ENCODE measurements at regions not wholly inside any gene's neighbourhood (a gene's known extent, or its start where the extent isn't known, plus 50 kb on each side); places are given as distances from the start of the nearest gene placed in this dataset.
"Not testable (repeated sequence)": the region's sequence is repeated elsewhere in the genome, so short reads cannot be mapped to it uniquely, and the experiment has no call there.

DNA sequence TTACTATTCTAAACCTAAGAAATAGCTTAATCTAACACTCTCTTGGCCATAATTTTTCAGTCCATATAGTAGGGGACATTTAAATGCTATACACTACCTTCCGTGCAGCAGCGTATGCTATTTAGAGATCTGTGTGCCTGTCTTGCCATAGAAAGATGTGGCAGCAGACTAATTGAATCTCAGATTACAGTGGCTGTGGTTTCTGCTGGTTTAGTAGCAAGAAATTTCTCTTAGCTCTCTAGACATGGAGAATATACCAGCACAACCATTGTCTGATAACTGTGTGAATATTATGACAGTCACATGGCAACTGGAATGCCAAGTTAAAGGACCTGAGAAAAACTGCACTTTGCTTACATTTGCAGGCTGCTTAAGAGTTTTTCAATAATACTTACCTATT, 672.4 kb upstream of the MIR17HG start:
- DNase-seq (ENCODE audit: low spot score), result no peak

DNA sequence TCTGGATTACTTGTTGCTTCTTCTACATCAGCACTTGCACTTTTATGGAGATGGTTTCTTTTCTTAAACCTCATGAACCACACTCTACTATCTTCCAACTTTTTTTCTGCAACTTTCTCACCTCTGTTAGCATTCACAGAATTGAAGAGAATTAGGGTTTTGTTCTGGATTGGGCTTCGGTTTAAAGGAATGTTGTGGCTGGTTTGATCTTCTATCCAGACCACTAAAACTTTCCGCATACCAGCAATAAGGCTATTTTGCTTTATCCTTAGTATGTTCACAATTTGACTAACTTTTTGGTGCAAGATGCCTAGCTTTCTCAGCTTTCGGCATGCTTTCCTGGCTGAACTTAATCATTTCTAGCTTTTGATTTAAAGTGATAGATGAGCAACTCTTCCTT, 666.7 kb upstream of the MIR17HG start:
- DNase-seq (ENCODE audit: low spot score), result no peak

DNA sequence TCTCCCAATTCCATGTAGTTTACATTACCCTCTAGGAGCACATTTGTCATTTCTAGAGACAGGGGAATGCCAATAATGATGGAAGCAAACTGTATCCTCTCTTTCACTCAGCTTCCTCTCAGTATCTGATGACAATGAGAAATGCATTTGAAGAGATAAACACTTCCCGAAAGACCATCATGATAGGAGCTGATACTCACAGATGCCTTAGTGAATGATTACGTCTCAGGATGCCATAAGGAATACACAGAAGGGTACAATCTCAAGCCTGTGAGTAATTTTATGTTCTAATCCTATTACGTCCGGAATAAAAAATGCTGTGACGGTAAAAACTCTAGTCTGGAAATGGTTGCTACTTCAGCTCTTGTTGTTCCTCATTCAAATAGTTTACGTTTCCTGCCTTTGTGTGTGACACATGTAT, 663.8 kb upstream of the MIR17HG start:
- DNase-seq (ENCODE audit: low spot score), result no peak

DNA sequence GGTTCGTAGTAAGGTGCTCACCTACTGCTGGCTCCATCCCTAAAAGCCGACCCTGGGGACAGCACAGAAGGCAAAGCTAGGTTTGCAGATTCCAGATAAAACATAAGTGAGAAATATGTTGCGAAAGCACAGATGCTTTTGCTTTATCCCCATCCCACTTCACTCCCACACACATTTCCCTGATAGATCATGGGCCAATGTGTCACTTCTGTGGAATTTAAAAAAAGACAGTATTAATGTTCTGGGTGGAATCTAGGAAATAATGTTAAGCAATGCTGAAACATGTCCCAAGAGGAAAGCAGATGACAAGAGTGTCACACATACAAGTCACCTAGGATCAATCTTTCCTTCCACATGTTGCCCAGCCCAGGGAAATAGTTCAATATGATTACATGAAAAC, 661.0 kb upstream of the MIR17HG start:
- no peak for DNase-seq (ENCODE audit: low spot score)

DNA sequence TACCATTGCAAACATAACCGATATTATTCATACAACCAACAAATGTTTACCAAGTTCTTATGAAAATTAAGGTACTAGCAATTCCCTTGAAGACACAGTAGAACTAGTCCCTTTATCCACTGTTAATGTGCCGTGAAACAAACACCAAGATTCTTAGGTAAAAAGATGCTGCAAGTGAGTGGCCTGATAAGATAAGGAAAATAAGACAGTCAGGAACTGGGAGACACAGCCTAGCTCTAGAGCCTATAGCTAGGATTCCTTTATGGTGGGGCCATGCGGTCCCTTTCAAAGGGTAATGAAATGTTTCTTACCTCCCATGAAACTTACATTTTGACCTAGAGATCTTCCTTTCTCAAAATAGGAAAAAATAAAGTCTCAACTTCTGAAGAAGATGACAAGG, 658.4 kb upstream of the MIR17HG start:
- no peak for DNase-seq (ENCODE audit: low spot score)

DNA sequence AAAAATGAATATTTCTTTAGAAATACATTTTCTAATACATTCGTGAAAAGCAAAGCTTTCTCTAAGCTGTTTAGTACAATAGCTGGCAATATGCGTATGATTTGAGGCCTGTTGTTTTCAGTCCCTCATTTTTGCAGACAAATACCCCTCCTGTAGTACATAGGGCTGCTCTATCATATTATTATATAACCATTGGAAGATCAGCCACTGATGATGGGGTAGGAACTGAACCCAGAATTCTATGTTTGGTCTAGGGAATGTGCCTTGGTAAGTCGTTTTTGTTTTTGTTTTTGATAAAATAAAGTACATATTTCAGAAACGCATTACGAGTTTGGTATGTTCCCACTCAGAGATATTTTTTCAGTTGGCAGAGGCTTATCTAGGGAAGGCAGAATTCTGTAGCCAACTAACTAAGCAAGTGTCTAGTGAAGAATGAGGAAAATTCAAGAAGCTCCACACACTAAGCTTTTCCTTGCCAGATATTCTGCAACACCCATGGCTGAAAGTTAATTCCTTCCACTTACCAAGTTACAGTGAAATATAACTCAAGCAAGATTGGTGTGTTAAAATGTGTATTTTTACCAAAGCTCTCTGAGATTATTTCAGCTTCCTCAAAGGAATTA, 656.9 kb upstream of the MIR17HG start:
- no peak for DNase-seq (ENCODE audit: low spot score)

DNA sequence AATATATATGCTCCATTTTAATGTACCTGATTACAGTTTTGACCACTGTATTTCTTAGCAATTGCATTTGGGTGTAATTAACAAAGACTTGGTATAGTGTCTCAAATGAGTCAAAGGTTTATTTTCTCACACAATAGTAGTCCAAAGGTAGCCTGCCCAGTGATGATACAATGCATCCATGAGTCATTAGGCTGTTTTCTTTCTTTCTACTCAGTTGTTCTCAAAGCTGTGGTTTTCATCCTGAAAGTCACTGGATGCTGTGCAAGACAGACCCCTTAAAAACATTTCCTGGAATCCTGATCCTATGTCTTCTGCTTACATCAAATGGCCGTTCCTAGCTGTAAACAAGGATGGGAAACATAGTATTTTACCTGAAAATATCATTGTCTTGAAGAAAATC, 651.2 kb upstream of the MIR17HG start:
- DNase-seq (ENCODE audit: low spot score), result no peak

DNA sequence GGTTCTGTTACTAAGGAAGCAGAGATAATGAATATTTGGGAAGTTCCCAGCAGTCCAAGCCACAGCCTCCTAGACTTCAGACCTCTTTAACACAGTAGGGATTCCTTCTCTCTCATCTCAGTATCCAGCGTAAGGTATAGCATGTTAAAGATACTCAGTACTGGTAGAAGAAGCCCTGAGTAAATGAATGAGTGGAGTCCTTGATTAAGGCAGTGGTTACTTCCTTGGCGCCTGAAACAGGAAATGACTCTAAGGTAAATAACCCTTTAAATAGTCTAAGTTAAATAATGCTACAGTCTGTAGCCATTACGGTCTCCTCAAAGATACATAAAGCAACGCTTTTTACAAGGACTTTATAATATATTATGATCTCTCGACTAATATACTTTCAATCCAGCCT, 650.8 kb upstream of the MIR17HG start:
- no peak for DNase-seq (ENCODE audit: low spot score)

DNA sequence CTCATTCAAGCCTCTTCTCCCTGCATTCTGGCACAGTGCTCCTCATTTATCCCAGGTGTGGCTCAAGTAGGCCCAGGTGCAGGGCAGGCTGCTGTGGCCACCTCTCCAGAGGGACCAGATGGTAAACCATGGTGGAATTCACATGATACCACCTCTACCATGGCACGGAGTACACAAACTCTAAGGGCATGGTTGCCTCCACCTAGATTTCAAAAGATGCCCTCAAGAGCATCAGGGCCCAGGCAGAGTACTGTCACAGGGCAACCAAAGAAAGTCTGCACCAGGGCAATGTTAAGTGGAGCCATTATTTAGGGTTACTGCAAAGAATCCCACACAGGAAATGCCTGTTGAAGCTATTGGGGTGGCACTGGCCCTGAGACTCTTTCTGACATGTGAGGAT, 647.1 kb upstream of the MIR17HG start:
- DNase-seq (ENCODE audit: low spot score), result no peak

DNA sequence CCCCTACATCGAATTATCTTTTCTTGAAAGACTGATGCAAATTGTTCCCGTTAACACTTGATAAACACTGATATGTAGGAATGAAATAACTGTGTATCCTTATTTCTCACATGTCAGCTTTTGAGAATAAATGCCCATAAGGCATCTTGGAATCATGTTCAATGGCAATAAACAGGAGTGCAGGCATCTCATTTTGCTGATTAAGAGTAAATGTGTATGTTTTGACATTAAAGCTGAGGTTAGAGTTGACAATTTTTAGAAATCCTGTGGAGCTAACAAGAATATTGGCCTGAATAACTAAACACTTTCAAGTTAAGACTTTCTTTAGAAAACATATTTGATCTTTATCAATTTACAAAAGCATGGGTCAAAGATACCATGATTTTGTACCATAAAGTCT, 646.2 kb upstream of the MIR17HG start:
- no peak for DNase-seq (ENCODE audit: low spot score)

DNA sequence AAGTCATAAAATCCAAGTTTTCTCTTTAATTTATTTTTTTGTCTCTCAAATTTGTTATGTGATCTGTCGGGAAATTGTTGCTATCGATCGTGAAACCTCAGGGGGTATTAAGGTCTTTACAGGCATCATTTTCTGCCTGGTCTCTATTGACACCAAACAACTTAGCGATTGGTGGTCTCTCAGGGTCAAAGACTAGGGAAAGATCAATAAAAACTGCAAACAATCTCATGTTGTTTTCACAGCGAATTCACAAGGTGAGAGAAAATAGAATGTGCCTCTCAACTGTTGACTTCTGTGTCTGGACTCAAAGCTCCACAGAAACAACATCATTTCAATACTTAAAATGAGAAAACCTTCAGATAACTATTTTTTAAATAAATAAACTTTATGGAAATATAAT, 645.4 kb upstream of the MIR17HG start:
- DNase-seq (ENCODE audit: low spot score), result no peak

DNA sequence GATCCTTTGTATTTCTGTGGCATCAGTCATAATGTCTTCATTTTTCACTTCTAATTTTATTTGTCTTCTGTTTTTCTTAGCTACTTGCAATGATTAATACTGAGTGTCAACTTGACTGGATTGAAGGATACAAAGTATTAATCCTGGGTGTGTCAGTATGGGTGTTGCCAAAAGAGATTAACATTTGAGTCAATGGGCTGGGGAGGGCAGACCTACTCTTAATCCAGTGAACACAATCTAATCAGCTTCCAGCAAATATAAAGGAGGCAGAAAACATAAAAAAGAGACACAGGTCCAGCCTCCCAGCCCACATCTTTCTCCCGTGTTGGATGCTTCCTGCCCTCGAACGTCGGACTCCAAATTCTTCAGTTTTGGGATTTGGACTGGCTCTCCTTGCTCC, 640.9 kb upstream of the MIR17HG start:
- no peak for DNase-seq (ENCODE audit: low spot score)

DNA sequence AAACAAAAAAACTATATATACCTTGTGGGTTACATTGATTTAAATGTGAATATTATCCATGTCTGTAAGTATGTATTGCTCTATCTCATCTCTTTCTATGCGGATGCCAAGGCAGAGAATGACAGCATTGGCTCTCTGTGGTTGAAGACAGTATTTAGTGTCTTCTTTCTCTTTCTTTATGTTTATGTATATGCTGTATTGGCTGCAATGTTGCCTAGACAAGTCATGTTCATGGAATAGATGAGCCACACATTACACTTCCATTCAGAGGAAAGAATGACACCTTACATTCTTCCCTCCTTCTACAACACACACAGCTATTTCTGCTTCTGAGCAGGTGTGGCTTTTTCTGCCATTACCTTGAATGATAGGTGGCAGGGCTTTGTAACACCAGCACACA, 639.4 kb upstream of the MIR17HG start:
- DNase-seq (ENCODE audit: low spot score), result no peak

DNA sequence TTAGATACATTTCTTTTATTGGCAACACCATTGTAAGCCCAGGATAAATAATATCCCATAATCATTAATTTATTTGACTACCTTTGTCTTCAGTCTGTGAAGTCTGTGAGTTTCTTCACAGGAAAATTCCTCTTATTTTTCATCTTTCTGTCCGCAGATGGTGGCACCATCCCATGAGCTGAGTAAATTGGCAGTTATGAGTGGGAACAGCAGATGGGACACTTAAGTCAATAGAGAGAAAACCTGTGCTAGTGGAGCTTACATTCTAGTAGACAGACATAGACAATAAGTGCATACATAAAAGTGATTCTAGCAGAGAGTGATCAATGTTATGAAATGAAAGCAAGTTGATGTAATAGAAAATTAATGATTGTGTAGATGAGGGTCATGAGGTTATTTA, 638.2 kb upstream of the MIR17HG start:
- no peak for DNase-seq (ENCODE audit: low spot score)

DNA sequence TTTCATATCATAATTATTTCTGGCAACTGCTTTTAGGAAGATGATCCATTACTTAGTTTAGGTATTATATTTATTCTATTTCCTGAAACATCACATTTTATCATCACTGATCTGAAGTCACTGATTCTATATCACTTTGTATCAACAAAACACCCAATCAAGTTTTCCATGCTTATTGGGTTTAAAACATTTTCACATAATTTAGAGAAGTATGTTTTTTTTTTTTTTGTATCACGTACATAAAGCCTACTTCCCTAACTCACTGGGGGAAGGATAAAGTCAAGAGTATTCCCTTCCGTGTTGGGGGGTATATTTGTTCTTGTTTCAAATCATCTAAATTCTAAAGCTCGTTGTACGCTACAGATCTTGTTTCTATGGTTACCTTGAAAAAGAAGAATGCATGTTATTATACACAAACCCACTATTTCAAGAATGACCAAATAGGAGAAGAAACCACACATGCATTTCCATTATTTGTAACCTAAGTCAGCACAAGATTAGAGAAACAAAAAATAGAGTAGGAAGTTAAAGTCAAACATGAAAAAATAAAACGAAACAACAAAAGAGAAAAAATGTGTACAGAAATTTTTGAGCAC, 637.2 kb upstream of the MIR17HG start:
- DNase-seq (ENCODE audit: low spot score), result no peak

DNA sequence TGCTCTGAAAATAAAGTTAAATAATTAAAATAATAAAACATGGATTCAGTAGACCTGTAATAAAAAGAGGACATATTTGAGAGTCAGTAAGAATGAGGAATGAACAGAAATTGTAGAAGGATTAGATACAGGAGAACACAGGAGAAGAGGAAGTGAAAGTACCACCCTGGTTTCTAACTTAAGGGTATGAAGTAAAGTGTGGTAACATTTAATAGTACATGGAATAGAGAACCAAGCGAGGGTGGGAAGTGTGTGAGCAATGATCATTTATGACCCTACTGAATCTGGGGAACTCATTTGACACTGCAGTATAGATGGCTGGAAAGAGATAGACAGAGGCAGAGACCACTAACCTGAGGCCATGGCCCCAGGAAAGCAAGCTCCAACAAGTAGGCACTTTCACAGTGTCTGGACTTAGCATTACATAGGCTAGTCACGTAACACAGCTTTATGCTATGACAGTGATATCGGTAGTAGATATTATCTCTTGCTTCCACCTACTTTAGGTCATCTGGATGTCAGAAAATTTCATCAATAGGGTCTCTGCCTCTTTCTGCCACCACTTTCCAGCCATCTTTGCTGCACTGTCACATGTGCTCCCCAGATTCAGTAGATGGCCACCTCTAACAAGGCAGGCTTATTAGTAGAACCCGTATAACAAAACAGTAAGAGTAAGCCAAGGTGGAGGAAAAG, 633.9 kb upstream of the MIR17HG start:
- DNase-seq (ENCODE audit: low spot score), result no peak

DNA sequence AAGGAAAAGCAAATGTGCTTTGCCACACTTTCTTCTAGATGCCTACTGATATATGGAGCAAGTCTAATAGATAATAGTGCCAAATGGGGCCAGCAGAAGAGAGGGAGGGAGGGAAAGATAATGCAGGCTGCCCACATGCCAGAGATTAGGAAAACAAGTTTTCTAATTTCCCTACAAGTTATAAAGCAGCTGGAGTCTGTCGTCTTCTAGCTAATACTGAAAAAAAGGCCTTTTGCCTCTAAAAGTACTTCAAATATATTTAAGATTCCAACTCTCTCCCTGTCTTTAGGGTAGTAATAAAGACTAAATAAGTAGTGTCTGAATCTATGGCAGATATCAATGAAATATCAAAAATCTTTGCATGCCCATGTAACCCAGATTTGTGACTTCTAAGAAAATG, 632.0 kb upstream of the MIR17HG start:
- no peak for DNase-seq (ENCODE audit: low spot score)

DNA sequence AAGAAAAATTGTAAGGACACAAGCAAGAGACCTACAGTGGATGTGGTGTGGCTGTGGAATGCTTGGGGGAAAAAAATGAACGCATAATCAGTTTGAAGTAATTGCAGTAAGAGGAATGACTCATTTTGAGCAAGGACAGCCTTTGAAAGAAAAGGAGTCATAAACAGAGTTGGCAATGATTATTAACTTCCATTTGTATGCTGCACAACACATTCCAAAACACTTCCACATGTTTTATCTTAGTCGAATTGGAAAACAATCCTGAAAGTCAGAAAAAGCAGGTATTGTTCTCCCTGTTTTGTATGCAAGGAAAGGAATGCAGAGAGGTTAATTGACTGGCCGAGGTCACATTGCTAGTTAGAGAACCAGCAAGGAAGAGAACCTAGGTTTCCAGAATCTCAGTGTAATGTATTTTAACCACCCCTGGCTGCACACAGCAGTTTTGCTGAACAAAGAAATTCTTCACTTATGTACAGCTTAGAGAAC, 630.0 kb upstream of the MIR17HG start:
- DNase-seq (ENCODE audit: low spot score), result no peak

DNA sequence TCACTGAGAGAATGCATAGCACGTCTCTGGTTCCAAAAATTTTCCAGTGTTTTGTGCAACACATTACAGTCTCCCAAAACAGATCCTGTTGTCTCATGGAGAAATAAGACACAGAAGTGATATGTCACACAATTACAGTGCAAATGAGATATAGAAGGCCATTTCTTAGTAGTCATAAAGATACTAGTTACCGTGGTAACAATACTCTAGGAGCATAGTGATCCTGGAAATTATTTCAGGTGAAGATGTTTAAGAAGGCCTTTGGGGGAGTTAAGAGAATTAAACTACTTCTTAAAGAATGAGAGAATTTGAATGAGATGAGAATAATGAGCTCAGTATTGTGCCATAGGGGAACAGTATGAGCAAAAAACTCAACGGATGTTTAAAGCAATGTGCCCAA, 628.0 kb upstream of the MIR17HG start:
- no peak for DNase-seq (ENCODE audit: low spot score)

DNA sequence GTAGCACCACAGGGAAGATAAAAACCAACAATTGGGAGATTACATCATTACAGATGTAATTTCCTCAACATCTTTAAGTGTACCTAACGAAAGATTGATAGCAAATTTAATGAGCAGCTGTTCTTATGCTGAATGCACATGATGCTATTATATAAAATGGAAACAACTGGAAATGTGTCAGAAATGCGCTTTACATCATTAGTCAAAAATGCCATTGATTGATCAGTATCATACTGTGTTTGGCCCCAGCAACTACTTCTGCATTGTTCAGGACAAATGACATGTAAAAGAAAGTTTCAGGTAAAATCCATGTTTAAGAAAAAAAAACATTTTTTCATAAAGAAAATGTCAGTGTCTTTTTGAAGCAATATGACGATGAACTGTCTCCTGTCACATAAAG, 625.5 kb upstream of the MIR17HG start:
- no peak for DNase-seq (ENCODE audit: low spot score)

DNA sequence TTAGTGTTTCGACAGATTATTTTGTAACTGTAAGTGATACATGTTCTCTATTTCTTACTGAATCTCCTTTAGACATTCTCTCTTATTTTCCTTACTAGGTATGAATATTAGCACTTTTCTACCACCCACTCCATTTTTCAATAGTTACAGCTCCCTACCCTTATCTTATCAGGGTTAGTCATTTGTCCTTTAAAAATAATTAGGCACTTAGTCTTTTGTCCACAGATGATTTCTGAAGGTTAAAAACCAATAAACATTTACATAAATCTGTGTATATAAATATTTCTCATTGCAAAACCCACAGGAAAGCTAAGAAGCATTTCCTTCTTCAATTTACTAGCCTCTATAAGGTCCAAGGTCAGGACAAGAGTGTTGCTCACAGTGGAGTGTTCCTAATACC, 624.1 kb upstream of the MIR17HG start:
- DNase-seq (ENCODE audit: low spot score), result no peak

DNA sequence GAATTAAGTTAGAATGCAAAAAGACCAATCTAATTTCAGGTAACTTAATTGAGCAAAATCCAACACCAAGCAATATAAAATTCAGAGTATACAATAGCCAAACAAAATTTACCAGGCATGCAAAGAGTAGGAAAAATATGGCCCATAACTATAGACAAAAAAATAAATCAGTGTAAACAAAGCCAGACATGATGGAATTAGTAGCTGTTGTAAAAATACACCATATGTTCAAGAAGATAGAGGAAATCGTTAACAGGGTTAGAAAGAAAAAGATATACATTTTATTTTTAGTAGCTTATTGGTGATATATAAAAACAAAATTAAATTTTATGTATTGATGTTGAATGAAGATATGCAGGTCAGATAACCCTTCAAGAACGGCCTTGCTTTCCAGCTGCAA, 621.1 kb upstream of the MIR17HG start:
- DNase-seq (ENCODE audit: low spot score), result no peak

DNA sequence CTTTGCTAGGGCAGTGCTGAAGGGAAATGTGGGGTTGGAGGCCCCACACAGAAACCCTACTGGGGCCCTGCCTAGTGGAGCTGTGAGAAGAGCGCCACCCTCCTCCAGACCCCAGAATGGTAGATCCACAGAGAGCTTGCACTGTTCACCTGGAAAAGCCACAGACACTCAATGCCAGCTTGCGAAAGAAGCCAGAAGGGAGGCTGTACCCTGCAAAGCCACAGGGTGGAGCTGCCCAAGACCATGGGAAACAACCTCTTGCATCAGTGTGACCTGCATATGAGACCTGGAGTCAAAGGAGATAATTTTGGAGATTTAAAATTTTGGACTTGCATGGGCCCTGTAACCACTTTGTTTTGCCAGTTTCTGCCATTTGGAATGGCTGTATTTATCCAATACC, 615.4 kb upstream of the MIR17HG start:
- DNase-seq (ENCODE audit: low spot score), result no peak

DNA sequence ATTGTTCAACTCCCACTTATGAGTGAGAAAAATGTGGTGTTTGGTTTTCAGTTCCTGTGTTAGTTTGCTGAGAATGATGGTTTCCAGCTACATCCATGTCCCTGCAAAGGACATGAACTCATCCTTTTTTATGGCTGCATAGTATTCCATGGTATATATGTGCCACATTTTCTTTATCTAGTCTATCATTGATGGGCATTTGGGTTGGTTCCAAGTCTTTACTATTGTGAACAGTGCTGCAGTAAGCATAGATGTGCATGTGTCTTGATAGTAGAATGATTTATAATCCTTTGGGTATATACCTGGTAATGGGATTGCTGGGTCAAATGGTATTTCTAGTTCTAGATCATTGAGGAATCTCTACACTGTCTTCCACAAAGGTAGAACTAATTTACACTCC, 613.0 kb upstream of the MIR17HG start:
- not testable (repeated sequence) for DNase-seq (ENCODE audit: low spot score)

Data from activated CD4-positive, alpha-beta T cell treated with anti-CD3 and anti-CD28 coated beads, Interleukin-2, Interleukin-4, amounts not matched to agents 100 ng/mL and 50 ng/mL, durations not matched to agents 16 hours and 8 hours (primary cell).